ENCODE measurements at regions not wholly inside any gene's neighbourhood (a gene's known extent, or its start where the extent isn't known, plus 50 kb on each side); places are given as distances from the start of the nearest gene placed in this dataset.
"Not testable (repeated sequence)": the region's sequence is repeated elsewhere in the genome, so short reads cannot be mapped to it uniquely, and the experiment has no call there.

- DNase-seq = no peak
These were observed 399.6 kb upstream of the CT83 start for GRCh38 chrX:116862340-116862739.

GRCh38 chrX:116841290-116841689 lies 378.5 kb upstream of the CT83 start:
- no peak for DNase-seq

GRCh38 chrX:116827063-116827462 lies 364.3 kb upstream of the CT83 start:
- no peak for DNase-seq

GRCh38 chrX:116824785-116825184 lies 362.0 kb upstream of the CT83 start:
- no peak for DNase-seq

GRCh38 chrX:116823677-116824076 lies 360.9 kb upstream of the CT83 start:
- DNase-seq = no peak

GRCh38 chrX:116806288-116806802 lies 343.6 kb upstream of the CT83 start:
- no peak for DNase-seq

GRCh38 chrX:116801943-116802342 lies 339.2 kb upstream of the CT83 start:
- DNase-seq = no peak

GRCh38 chrX:116781926-116782325 lies 319.1 kb upstream of the CT83 start:
- no peak for DNase-seq

- no peak for DNase-seq
These were observed 294.7 kb upstream of the CT83 start for GRCh38 chrX:116757491-116757890.

- no peak for DNase-seq
These were observed 294.2 kb upstream of the CT83 start for GRCh38 chrX:116756958-116757357.

GRCh38 chrX:116749943-116750342 lies 287.2 kb upstream of the CT83 start:
- DNase-seq = peak; percentile 26

GRCh38 chrX:116732214-116732613 lies 269.4 kb upstream of the CT83 start:
- no peak for DNase-seq

GRCh38 chrX:116726806-116727205 lies 264.0 kb upstream of the CT83 start:
- no peak for DNase-seq

GRCh38 chrX:116694046-116694445 lies 231.3 kb upstream of the CT83 start:
- DNase-seq = no peak

GRCh38 chrX:116679544-116679943 lies 216.8 kb upstream of the CT83 start:
- DNase-seq = not testable (repeated sequence)

- no peak for DNase-seq
These were observed 204.8 kb upstream of the CT83 start for GRCh38 chrX:116667346-116668134.

- no peak for DNase-seq
These were observed 194.3 kb upstream of the CT83 start for GRCh38 chrX:116657071-116657470.

GRCh38 chrX:116628464-116628863 lies 165.7 kb upstream of the CT83 start:
- DNase-seq = no peak

GRCh38 chrX:116618546-116618945 lies 155.8 kb upstream of the CT83 start:
- DNase-seq = no peak

- no peak for DNase-seq
These were observed 145.0 kb upstream of the CT83 start for GRCh38 chrX:116607776-116608175.

- DNase-seq = no peak
These were observed 142.8 kb upstream of the CT83 start for GRCh38 chrX:116605576-116605975.

GRCh38 chrX:116596010-116596409 lies 133.2 kb upstream of the CT83 start:
- DNase-seq = no peak
